NCI-H82 (cell line): ENCODE measurements at regions not wholly inside any gene's neighbourhood (a gene's known extent, or its start where the extent isn't known, plus 50 kb on each side); places are given as distances from the start of the nearest gene placed in this dataset.
"Not testable (repeated sequence)": the region's sequence is repeated elsewhere in the genome, so short reads cannot be mapped to it uniquely, and the experiment has no call there.

Source experiments
- DNase-seq: peaks from one replicate; lab custom pipeline; 2025; lab: John Stamatoyannopoulos, UW

GRCh38 chr1:102821707-102822106 is 286.6 kb downstream of the COL11A1 start:
- no peak for DNase-seq

DNA sequence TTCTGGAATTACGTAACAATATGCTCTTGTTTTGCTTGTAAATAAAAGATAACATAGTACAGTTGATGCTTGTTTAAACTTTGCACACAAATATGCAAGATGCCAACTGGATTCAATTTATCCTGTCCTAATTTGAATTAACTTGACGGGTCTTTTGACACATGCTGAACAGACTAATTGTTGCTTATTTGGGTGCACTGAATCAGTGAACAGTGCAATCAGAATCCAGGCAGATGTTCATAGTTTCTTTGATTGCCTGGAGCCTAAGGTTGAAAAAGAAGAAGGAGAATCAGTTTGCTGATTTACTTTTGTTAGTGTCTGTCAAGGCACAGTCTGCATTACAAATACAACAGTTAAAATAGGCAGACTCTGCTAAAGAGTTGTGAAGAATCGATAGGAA is 307.9 kb downstream of the COL11A1 start:
- DNase-seq: no peak

DNA sequence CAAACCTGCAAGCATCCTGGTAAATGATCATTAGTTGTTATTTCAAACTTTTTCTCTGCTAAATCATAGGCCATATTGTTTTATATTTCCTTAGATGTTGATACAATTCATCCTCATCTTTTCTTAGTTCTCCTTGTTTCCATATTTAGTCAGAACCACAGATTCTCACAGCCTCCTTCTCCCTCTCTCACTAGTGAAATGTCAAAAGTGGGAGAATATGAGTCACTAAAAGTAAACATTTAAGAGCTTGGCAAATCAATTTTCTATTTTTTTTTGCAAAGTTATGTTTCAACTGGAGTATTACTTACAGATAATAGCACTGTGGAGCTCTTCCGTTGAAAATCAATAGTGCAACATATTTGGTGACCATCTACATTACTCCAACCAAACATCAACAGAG is 308.8 kb downstream of the COL11A1 start:
- no peak for DNase-seq

GRCh38 chr1:102798718-102799117 is 309.6 kb downstream of the COL11A1 start:
- no peak for DNase-seq

- DNase-seq: no peak
Observed at GRCh38 chr1:102796429-102796828, 311.9 kb downstream of the COL11A1 start.

GRCh38 chr1:102790997-102791396 is 317.3 kb downstream of the COL11A1 start:
- DNase-seq: no peak

DNA sequence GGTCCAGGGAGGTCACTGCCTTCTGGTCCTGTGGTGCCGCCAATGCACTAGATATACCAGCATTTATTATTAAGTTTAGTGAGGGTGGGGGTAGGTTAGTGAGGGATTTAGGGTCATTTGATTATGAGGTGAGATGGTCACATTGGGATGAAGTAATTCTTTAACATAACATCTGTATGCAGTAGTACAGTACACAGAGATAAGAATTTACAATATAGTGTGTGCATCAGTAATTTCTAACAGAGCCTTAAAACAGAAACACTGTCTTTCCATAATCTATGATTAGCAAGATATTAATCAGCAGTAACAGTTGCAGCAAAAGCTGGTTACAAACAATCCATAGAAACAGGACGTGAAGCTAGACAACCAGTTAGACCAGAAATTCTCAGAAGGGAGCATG is 318.4 kb downstream of the COL11A1 start:
- not testable (repeated sequence) for DNase-seq

GRCh38 chr1:102783487-102783886 is 324.8 kb downstream of the COL11A1 start:
- DNase-seq: no peak

DNA sequence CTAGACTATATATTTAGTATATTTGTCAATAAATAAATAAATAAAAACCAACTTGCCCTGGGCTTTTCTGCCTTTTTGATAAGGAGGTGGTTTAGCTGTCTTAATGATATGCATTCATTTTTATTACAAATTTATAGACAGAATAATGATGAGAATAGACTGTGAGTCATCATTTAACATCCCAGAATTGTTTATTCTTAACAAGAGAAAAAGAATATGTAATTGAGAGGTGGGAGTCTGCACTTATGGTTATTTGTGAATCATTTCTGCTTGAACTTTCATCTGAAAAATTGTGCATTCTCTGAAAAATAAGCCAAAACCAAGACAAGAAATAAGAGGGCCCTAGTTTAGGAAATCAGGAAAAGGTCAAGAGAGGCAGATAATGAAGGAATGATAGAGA is 326.2 kb downstream of the COL11A1 start:
- no peak for DNase-seq

DNA sequence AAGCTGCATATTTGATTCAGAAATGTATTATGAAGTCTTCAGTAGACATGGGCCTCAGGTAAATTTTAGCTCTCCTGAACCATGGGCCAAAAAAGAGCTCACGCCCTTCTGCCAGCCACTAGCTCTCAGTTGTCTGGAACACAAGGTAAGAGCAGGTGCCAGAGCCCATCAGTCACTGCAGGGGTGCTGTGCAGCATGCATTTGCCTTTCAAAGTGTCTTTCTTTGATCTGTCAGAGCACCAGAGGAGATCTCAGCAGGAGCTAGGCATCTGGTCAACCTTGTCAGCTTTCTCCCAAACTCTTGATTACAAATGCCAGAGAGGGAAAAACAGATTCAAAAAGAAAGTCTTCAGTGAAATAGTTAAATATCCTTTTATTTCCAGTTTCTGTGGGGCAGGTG is 332.3 kb downstream of the COL11A1 start:
- no peak for DNase-seq

DNA sequence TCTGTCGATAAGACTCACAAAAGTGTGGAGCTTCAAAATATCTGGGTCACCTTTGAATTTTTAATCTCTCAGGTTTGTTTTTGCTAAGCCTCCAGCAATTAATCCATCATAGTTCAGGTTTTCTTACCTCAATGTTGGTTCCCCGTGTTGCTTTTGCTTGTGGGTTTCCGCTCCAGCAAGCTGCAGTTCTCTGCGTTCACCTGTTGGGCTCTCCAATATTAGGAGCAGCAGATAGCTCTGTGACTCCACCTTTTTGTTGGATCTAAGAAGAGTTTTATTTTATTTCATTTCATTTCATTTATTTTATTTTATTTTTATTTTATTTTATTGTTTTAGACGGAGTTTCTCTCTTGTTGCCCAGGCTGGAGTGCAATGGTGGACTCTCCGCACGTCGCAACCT is 335.5 kb downstream of the COL11A1 start:
- DNase-seq: no peak

- DNase-seq: no peak
Observed at GRCh38 chr1:102758418-102758817, 349.9 kb downstream of the COL11A1 start.

- DNase-seq: no peak
Observed at GRCh38 chr1:102757363-102757762, 351.0 kb downstream of the COL11A1 start.

- no peak for DNase-seq
Observed at GRCh38 chr1:102751111-102751510, 357.2 kb downstream of the COL11A1 start.

GRCh38 chr1:102742426-102742825 is 365.9 kb downstream of the COL11A1 start:
- no peak for DNase-seq

DNA sequence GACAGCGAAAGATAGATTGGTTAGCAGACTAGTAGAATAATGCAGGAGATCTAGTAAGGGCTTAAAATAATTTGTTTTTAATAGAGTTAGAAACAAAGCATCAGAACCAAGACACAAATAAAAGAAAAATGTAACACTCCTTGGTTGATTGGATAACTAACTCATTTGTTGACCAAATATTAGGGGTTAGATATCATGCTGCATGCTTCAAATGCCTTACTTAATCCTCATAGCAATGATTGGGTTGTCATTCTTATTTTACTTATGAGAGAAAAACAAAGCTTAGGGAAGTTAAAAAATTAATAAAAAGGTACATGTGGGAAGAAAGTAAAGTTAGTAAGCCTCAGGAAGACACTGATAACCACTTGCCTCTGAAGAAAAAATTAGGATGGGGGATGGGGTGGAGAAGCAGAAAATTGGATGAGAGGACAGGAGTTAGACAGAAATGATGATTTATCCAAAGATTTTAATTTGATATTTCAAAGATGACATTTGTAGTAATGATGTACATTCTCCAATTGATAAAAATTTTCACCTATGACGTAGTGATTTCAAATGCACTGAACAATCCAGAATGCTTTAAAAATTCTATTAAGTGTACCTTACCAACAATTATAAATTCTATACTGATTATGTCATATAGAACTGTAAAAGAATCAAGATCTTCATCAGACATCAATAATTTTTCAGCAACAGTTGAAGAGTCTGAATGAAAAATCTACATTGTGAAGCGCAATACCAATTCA is 374.7 kb downstream of the COL11A1 start:
- no peak for DNase-seq

DNA sequence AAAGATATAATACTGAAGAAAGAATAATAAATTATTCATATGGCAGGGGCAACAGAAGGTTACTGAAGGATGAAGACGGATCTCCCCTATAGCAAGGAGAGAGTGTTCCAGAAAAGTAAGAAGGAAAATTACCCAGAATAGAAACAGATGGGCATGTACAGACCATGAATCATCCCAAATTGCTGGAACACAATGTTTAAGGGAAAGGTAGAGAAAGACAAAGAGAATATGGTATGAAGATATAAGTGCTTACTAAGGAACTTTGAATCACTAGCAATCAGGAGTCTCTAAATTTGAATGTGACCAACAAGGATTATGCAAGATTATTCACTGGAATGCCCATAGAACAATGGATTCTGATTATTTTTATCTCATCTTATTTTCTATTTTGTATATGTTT is 375.4 kb downstream of the COL11A1 start:
- DNase-seq: no peak

DNA sequence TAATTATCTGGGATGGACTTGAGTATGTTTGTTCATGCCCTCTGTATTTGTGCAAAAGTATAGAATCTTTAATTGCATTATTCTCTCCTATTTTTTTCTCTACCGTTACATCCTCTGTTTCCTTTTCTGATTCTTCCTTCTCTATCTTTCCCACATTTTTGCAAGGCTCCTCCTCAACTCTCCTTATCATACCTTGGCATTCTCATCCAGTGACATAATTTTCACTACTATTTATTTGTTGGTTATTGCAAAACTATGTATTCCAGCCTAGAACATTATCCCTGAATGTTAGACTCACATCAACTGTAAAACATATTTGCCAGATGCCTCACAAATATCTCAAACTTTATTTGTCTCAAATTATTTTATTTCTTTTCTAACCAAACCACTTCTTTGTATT is 381.9 kb downstream of the COL11A1 start:
- no peak for DNase-seq

GRCh38 chr1:102724741-102725140 is 383.6 kb downstream of the COL11A1 start:
- no peak for DNase-seq

DNA sequence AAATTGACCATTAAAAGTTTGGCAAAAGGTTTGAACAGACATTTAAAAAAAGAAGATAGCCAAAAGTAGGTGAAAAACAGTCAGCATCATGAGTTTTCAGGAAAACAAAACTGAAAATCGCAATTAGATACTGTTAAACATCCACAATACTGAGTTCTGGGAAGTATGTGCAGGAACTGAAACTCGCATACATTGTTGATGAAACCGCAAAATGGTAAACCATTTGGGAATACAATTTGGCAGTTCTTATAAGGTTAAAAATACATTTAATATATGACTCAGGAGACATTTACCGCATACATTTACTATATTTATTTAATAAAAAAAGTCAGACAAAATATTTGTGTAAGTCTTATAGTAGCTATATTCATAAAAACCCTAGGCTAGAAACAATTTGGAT is 393.2 kb downstream of the COL11A1 start:
- DNase-seq: no peak

GRCh38 chr1:102699524-102699923 is 408.8 kb downstream of the COL11A1 start:
- DNase-seq: no peak

GRCh38 chr1:102693345-102693744 is 415.0 kb downstream of the COL11A1 start:
- no peak for DNase-seq

DNA sequence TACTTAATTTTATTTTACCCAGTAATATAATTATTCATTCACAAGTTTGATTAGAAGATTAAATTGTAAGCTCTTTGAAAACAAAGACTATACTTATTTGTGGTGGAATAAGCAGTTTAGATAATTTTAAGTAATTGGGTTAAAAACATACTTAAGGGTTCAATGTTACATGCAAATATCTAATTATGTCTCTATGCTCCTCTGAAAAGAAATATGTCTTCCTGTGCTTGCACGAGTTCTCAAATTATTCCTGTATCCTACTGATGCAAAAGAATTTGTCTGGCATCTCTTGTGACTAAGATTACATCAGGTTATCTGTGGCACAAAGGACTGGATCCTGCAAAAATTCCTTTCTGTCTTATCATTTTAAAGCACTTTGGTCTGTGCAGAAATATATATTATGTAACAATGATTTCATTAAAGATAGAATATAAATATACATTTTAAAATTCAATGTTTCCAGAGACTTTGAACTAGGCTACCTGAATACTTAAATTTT is 416.7 kb downstream of the COL11A1 start:
- DNase-seq: no peak

DNA sequence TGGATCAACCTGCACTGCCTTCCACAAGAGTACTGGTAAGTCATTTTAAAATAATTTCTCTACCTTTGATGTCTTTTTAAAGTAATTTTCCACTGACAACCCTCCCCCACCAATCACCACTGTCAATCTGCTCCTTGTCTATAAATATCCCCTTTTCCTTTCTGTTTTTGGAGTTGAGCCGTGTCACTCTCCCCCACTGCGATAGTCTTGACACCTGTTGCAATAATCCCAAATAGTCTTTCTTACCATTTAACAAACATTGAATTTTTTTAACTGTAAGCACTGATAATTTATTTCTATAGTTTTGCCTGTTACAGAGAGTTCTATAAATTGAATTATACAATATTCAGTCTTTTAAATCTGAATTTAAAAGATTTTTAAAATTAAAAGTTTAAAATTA is 420.9 kb downstream of the COL11A1 start:
- no peak for DNase-seq
